PC-3 (cell line): ENCODE measurements at regions not wholly inside any gene's neighbourhood (a gene's known extent, or its start where the extent isn't known, plus 50 kb on each side); places are given as distances from the start of the nearest gene placed in this dataset.
"Not testable (repeated sequence)": the region's sequence is repeated elsewhere in the genome, so short reads cannot be mapped to it uniquely, and the experiment has no call there.

Experiments
- CTCF ChIP-seq: fragments of 300-600 bp; sonication (generic); conservative IDR thresholded peaks from 2 replicates; pipeline ENCODE4 v1.5.1; 2017; ENCODE audit warnings: antibody characterized with exemption, low read depth, mild to moderate bottlenecking, low read length
- EZH2 ChIP-seq: fragments of 300-600 bp; sonication (generic); IDR thresholded peaks from one replicate; pipeline ENCODE4 v1.6.1; 2017; ENCODE audit warnings: antibody characterized with exemption, mild to moderate bottlenecking, low read length; ENCODE audit not compliant: unreplicated experiment

GRCh38 chr3:18173891-18174290, 251.2 kb downstream of the SATB1 start:
- TF ChIP-seq CTCF, EZH2: not testable (repeated sequence)
